Putamen (tissue), 1 donor: ENCODE measurements at regions not wholly inside any gene's neighbourhood (a gene's known extent, or its start where the extent isn't known, plus 50 kb on each side); places are given as distances from the start of the nearest gene placed in this dataset.

ENCODE experiments used
- DNase-seq: peaks from one replicate; pipeline ENCODE4 v3.0.0-alpha.2; 2016; ENCODE audit warnings: low spot score

- DNase-seq, result no peak
Observed at GRCh38 chr7:109939207-109939606, 1151.7 kb upstream of the LRRN3 start.

GRCh38 chr7:109945820-109946518 lies 1145.0 kb upstream of the LRRN3 start:
- no peak for DNase-seq

- DNase-seq, result no peak
Observed at GRCh38 chr7:109950256-109950655, 1140.7 kb upstream of the LRRN3 start.

GRCh38 chr7:109950821-109951564 lies 1139.9 kb upstream of the LRRN3 start:
- no peak for DNase-seq

- no peak for DNase-seq
Observed at GRCh38 chr7:109951565-109951928, 1139.4 kb upstream of the LRRN3 start.

- DNase-seq, result no peak
Observed at GRCh38 chr7:109955986-109956385, 1134.9 kb upstream of the LRRN3 start.

- DNase-seq, result no peak
Observed at GRCh38 chr7:109956916-109957315, 1134.0 kb upstream of the LRRN3 start.

GRCh38 chr7:109963741-109964140 lies 1127.2 kb upstream of the LRRN3 start:
- DNase-seq, result no peak

- no peak for DNase-seq
Observed at GRCh38 chr7:109964780-109965179, 1126.1 kb upstream of the LRRN3 start.

GRCh38 chr7:109967406-109967805 lies 1123.5 kb upstream of the LRRN3 start:
- DNase-seq, result no peak

- no peak for DNase-seq
Observed at GRCh38 chr7:109983618-109984017, 1107.3 kb upstream of the LRRN3 start.

- DNase-seq, result no peak
Observed at GRCh38 chr7:109984729-109985128, 1106.2 kb upstream of the LRRN3 start.

- no peak for DNase-seq
Observed at GRCh38 chr7:109986701-109987100, 1104.2 kb upstream of the LRRN3 start.

- no peak for DNase-seq
Observed at GRCh38 chr7:109996411-109996810, 1094.5 kb upstream of the LRRN3 start.

GRCh38 chr7:109996927-109997326 lies 1094.0 kb upstream of the LRRN3 start:
- no peak for DNase-seq

- DNase-seq, result no peak
Observed at GRCh38 chr7:109997837-109998236, 1093.1 kb upstream of the LRRN3 start.

- no peak for DNase-seq
Observed at GRCh38 chr7:110001254-110001938, 1089.5 kb upstream of the LRRN3 start.

- no peak for DNase-seq
Observed at GRCh38 chr7:110003827-110004226, 1087.1 kb upstream of the LRRN3 start.

GRCh38 chr7:110007320-110008063 lies 1083.4 kb upstream of the LRRN3 start:
- no peak for DNase-seq

- no peak for DNase-seq
Observed at GRCh38 chr7:110010359-110010758, 1080.6 kb upstream of the LRRN3 start.

GRCh38 chr7:110017405-110017804 lies 1073.5 kb upstream of the LRRN3 start:
- no peak for DNase-seq

GRCh38 chr7:110027385-110027784 lies 1063.5 kb upstream of the LRRN3 start:
- DNase-seq, result no peak
